H1 (cell line): ENCODE measurements at regions not wholly inside any gene's neighbourhood (a gene's known extent, or its start where the extent isn't known, plus 50 kb on each side); places are given as distances from the start of the nearest gene placed in this dataset.

ENCODE experiments used
- CTCF ChIA-PET: fragments of 300-600 bp; sonication (Branson Sonifier 250); formaldehyde crosslinking; loops from one replicate; lab custom pipeline; 2021; ENCODE audit not compliant: partially characterized antibody; lab: Charles Lee
- POLR2A ChIA-PET: fragments of 300-600 bp; sonication (Branson Sonifier 250); formaldehyde crosslinking; loops from one replicate; lab custom pipeline; 2021; ENCODE audit warnings: inconsistent platforms; ENCODE audit not compliant: partially characterized antibody; lab: Charles Lee
- DNase-seq, 2 experiments: peaks; one replicate each; pipeline versions ENCODE4 v3.0.0 to v3.0.0-alpha.2; 2010 to 2022; ENCODE audit warnings: low spot score in 2 of 2, low read depth in 1 of 2, mixed read lengths in 1 of 2
- FAIRE-seq: peaks from 2 replicates; lab custom pipeline; 2011; peaks lifted over from hg19 to GRCh38; lab: Jason Lieb, UNC
- H2AFZ ChIP-seq: 2 replicates; pipeline ENCODE4 v1.8.1; 2012; ENCODE audit warnings: low read length, inconsistent platforms
- H2AK5ac ChIP-seq: 2 replicates; pipeline ENCODE4 v1.6.1; 2013; ENCODE audit warnings: low read depth, low read length
- H2BK120ac ChIP-seq: replicated peaks from 2 replicates; pipeline ENCODE3; 2013; ENCODE audit warnings: low read depth, low read length, inconsistent platforms
- H2BK12ac ChIP-seq: 2 replicates; pipeline ENCODE4 v1.6.1; 2013; ENCODE audit warnings: low read depth, low read length
- H2BK15ac ChIP-seq: 2 replicates; pipeline ENCODE4 v1.6.1; 2013; ENCODE audit warnings: low read length
- H2BK20ac ChIP-seq: 2 replicates; pipeline ENCODE4 v1.6.1; 2013; ENCODE audit warnings: low read length
- H2BK5ac ChIP-seq: 2 replicates; pipeline ENCODE4 v1.6.1; 2013; ENCODE audit warnings: low read depth, low read length
- H3K14ac ChIP-seq: 2 replicates; pipeline ENCODE4 v1.6.1; 2013; ENCODE audit warnings: inconsistent platforms; ENCODE audit not compliant: insufficient read length
- H3K18ac ChIP-seq: 2 replicates; pipeline ENCODE4 v1.6.1; 2013; ENCODE audit warnings: low read length; ENCODE audit errors: extremely low read depth
- H3K23ac ChIP-seq: 2 replicates; pipeline ENCODE4 v1.6.1; 2013; ENCODE audit warnings: inconsistent platforms; ENCODE audit not compliant: insufficient read length
- H3K23me2 ChIP-seq: 2 replicates; pipeline ENCODE4 v1.6.1; 2013; ENCODE audit warnings: low read depth, low read length
- H3K27ac ChIP-seq: 2 replicates; pipeline ENCODE4 v1.6.1; 2011; ENCODE audit warnings: low read depth, low read length, inconsistent platforms
- H3K27me3 ChIP-seq, 4 experiments: replicated peaks in 1 of 4; 1 replicate in 1 of 4; 2 replicates in 3 of 4; pipeline versions ENCODE4 v1.6.1 to v1.8.1; 2011 to 2013; ENCODE audit warnings: low read length in 3 of 4, mild to moderate bottlenecking in 3 of 4, inconsistent platforms in 2 of 4, mixed read lengths in 2 of 4, moderate library complexity in 1 of 4; ENCODE audit not compliant: control insufficient read depth in 3 of 4, insufficient read depth in 3 of 4; ENCODE audit errors: extremely low read depth in 1 of 4
- H3K36me3 ChIP-seq, 4 experiments: 2 replicates each; pipeline versions ENCODE4 v1.6.1 to v1.8.1; 2011 to 2013; ENCODE audit warnings: mild to moderate bottlenecking in 4 of 4, low read length in 3 of 4, moderate library complexity in 2 of 4, control low read depth in 1 of 4, inconsistent platforms in 1 of 4; ENCODE audit not compliant: insufficient read depth in 4 of 4, control insufficient read depth in 2 of 4
- H3K4ac ChIP-seq: replicated peaks from 2 replicates; pipeline ENCODE3; 2013; ENCODE audit warnings: low read length, low read depth, mixed read lengths, inconsistent platforms; ENCODE audit not compliant: insufficient read length
- H3K4me1 ChIP-seq, 4 experiments: replicated peaks in 1 of 4; 1 replicate in 1 of 4; 2 replicates in 3 of 4; pipeline versions ENCODE4 v1.6.1 to v1.8.1; 2011 to 2013; ENCODE audit warnings: low read length in 3 of 4, inconsistent platforms in 2 of 4, mixed read lengths in 1 of 4; ENCODE audit not compliant: insufficient read depth in 4 of 4, control insufficient read depth in 3 of 4
- H3K4me2 ChIP-seq, 2 experiments: 2 replicates each; pipeline versions ENCODE4 v1.6.1 to v1.8.1; 2011 to 2013; ENCODE audit warnings: low read depth in 2 of 2, low read length in 2 of 2, control low read depth in 1 of 2, inconsistent platforms in 1 of 2, mild to moderate bottlenecking in 1 of 2; ENCODE audit not compliant: insufficient read depth in 1 of 2
- H3K4me3 ChIP-seq, 4 experiments: fragments of 200-600, 300-600 bp in 1 of 4; sonication (generic), shearing (Covaris generic), sonication (Bioruptor Twin) in 1 of 4; 2 replicates each; pipeline versions ENCODE4 v1.5.1 to v1.8.1; 2011 to 2016; ENCODE audit warnings: low read length in 4 of 4, low read depth in 3 of 4, control low read depth in 2 of 4, inconsistent platforms in 2 of 4, mild to moderate bottlenecking in 2 of 4, mixed read lengths in 1 of 4, moderate library complexity in 1 of 4; ENCODE audit not compliant: insufficient read depth in 2 of 4; ENCODE audit errors: extremely low read depth in 1 of 4
- H3K56ac ChIP-seq: replicated peaks from 2 replicates; pipeline ENCODE3; 2013; ENCODE audit warnings: low read depth, mild to moderate bottlenecking, mixed read lengths, low read length, inconsistent platforms; ENCODE audit not compliant: insufficient read length
- H3K79me1 ChIP-seq: 2 replicates; pipeline ENCODE4 v1.6.1; 2013; ENCODE audit warnings: low read depth, low read length, control low read depth
- H3K79me2 ChIP-seq, 2 experiments: 2 replicates each; pipeline versions ENCODE4 v1.6.1 to v1.8.1; 2012 to 2013; ENCODE audit warnings: low read length in 2 of 2, mild to moderate bottlenecking in 2 of 2, inconsistent platforms in 1 of 2; ENCODE audit not compliant: insufficient read depth in 2 of 2, control insufficient read depth in 1 of 2
- H3K9ac ChIP-seq, 4 experiments: replicated peaks in 1 of 4; 1 replicate in 1 of 4; 2 replicates in 3 of 4; pipeline versions ENCODE4 v1.6.1 to v1.8.1; 2011 to 2013; ENCODE audit warnings: low read depth in 3 of 4, low read length in 3 of 4, control low read depth in 2 of 4, mild to moderate bottlenecking in 2 of 4, moderate library complexity in 2 of 4, inconsistent platforms in 1 of 4; ENCODE audit errors: extremely low read depth in 1 of 4
- H3K9me3 ChIP-seq, 2 experiments: 2 replicates each; pipeline versions ENCODE4 v1.6.1 to v1.8.1; 2012 to 2013; ENCODE audit warnings: mild to moderate bottlenecking in 2 of 2, moderate library complexity in 2 of 2, control low read depth in 1 of 2, inconsistent platforms in 1 of 2, low read depth in 1 of 2, low read length in 1 of 2, mixed read lengths in 1 of 2; ENCODE audit not compliant: insufficient read depth in 2 of 2
- H4K20me1 ChIP-seq, 2 experiments: replicated peaks in 1 of 2; 2 replicates each; pipeline versions ENCODE3 to v1.8.1; 2011 to 2013; ENCODE audit warnings: inconsistent platforms in 2 of 2, low read length in 2 of 2, mild to moderate bottlenecking in 1 of 2; ENCODE audit not compliant: insufficient read depth in 2 of 2, control insufficient read depth in 1 of 2
- H4K5ac ChIP-seq: 2 replicates; pipeline ENCODE4 v1.6.1; 2013; ENCODE audit warnings: low read length, low read depth, mixed read lengths, inconsistent platforms; ENCODE audit not compliant: insufficient read length
- H4K8ac ChIP-seq: 2 replicates; pipeline ENCODE4 v1.8.0; 2013; ENCODE audit warnings: mild to moderate bottlenecking, moderate library complexity, low read length, inconsistent platforms; ENCODE audit not compliant: insufficient read depth; ENCODE audit errors: extremely low read depth
- H4K91ac ChIP-seq: replicated peaks from 2 replicates; pipeline ENCODE3; 2013; ENCODE audit warnings: low read length, mixed read lengths, inconsistent platforms; ENCODE audit not compliant: insufficient read length
- BACH1 ChIP-seq: IDR thresholded peaks from 2 replicates; pipeline ENCODE4 v1.6.1; 2012; ENCODE audit warnings: low read length, improper control_type of control experiment
- CHD2 ChIP-seq: IDR thresholded peaks from 2 replicates; pipeline ENCODE4 v1.6.1; 2012; ENCODE audit warnings: low read length, improper control_type of control experiment
- EZH2 ChIP-seq: fragments of 200-600 bp; sonication (generic); IDR thresholded peaks from 2 replicates; pipeline ENCODE4 v1.7.1; 2012; ENCODE audit warnings: low read depth, mild to moderate bottlenecking, moderate library complexity, low read length, inconsistent platforms; ENCODE audit not compliant: severe bottlenecking
- FOSL1 ChIP-seq: IDR thresholded peaks from 2 replicates; pipeline ENCODE4 v1.6.1; 2011; ENCODE audit warnings: mild to moderate bottlenecking, low read depth, low read length, moderate library complexity; ENCODE audit not compliant: insufficient read depth
- GABPA ChIP-seq: IDR thresholded peaks from 2 replicates; pipeline ENCODE4 v1.6.1; 2011; ENCODE audit warnings: mild to moderate bottlenecking, low read length, moderate library complexity, borderline replicate concordance; ENCODE audit not compliant: insufficient read depth
- HDAC6 ChIP-seq: IDR thresholded peaks from one replicate; pipeline ENCODE4 v1.7.1; 2012; ENCODE audit warnings: low read depth, mild to moderate bottlenecking, inconsistent platforms, low read length, moderate library complexity
- MAFK ChIP-seq: IDR thresholded peaks from 2 replicates; pipeline ENCODE4 v1.6.1; 2012; ENCODE audit warnings: low read depth, mild to moderate bottlenecking, improper control_type of control experiment, low read length
- RAD21 ChIP-seq, 2 experiments: IDR thresholded peaks in 1 of 2; conservative IDR thresholded peaks in 1 of 2; 2 replicates each; pipeline ENCODE4 v1.6.1; 2011; ENCODE audit warnings: low read depth in 2 of 2, low read length in 2 of 2, improper control_type of control experiment in 1 of 2, inconsistent platforms in 1 of 2, mild to moderate bottlenecking in 1 of 2, moderate library complexity in 1 of 2
- RNF2 ChIP-seq: fragments of 200-900, 300-1000 bp; sonication (generic); IDR thresholded peaks from 2 replicates; pipeline ENCODE4 v1.7.1; 2016; ENCODE audit warnings: borderline replicate concordance, low read depth, mild to moderate bottlenecking, antibody characterized with exemption, low read length; ENCODE audit not compliant: poor library complexity, severe bottlenecking; ENCODE audit errors: missing control alignments
- SIRT6 ChIP-seq: IDR thresholded peaks from one replicate; pipeline ENCODE4 v1.7.1; 2012; ENCODE audit warnings: low read length, inconsistent platforms
- SIX5 ChIP-seq: IDR thresholded peaks from 2 replicates; pipeline ENCODE4 v1.6.1; 2011; ENCODE audit warnings: mild to moderate bottlenecking, low read depth, low read length
- SUZ12 ChIP-seq: fragments of 200-600 bp; sonication (generic); IDR thresholded peaks from 2 replicates; pipeline ENCODE4 v1.6.1; 2012; ENCODE audit warnings: mild to moderate bottlenecking, inconsistent platforms, low read length, moderate library complexity, mixed read lengths
- TEAD4 ChIP-seq: IDR thresholded peaks from 2 replicates; pipeline ENCODE4 v1.6.1; 2012; ENCODE audit warnings: low read depth, low read length, inconsistent platforms, mixed read lengths
- WGBS, 2 experiments: shearing (Covaris generic) in 1 of 2; methylation state at CpG; one replicate each; pipeline versions ENCODE4 v1.1.6 to v1.1.7; 2013 to 2015; ENCODE audit warnings: low lambda C conversion rate in 2 of 2, mixed read lengths in 2 of 2, inconsistent platforms in 1 of 2, low coverage in 1 of 2, missing lambda C conversion rate in 1 of 2; ENCODE audit not compliant: insufficient replicate concordance in 2 of 2, insufficient coverage in 1 of 2, insufficient read length in 1 of 2; ENCODE audit errors: extremely low coverage in 1 of 2, missing lambda C conversion rate in 1 of 2; 5-methylcytosine and 5-hydroxymethylcytosine counted together
- TF ChIP-seq, protein P1 (sequence below): IDR thresholded peaks from 2 replicates; pipeline ENCODE4 v1.6.1; 2011; ENCODE audit warnings: low read depth, mild to moderate bottlenecking, low read length; ENCODE audit not compliant: insufficient read depth

DNA sequence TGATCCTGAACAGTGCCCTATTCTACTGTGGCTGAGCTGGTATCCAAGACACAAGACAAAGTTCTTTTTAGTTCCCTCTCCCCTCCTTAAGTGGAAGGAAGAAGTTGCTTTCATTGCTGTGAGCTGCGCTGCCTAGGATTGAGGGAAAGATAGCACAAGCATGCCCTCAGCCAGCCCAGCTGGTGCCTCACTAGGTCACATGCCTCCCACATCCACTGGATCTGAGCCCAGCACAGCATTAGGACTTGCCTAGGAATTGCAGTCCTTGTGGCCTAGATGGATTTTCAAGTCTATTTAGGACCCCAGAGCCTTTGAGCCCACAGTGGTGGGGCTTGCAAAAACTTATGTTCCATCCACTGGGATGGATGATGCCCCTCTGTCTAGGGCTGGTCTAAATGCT, 214.2 kb downstream of the ZNF248 start:
- H3K9me3 ChIP-seq, result peaks cover 49 to 64% of the 10 kb centered on the region in 2 experiments
- no peak for TF ChIP-seq CHD2
- TF ChIP-seq SIX5, result no peak
- no peak for TF ChIP-seq SIRT6
- no peak for TF ChIP-seq BACH1
- TF ChIP-seq, protein P1, sequence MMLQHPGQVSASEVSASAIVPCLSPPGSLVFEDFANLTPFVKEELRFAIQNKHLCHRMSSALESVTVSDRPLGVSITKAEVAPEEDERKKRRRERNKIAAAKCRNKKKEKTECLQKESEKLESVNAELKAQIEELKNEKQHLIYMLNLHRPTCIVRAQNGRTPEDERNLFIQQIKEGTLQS, result no peak
- no peak for TF ChIP-seq HDAC6
- TF ChIP-seq TEAD4, result no peak
- TF ChIP-seq RNF2, result no peak
- no peak for TF ChIP-seq SUZ12
- TF ChIP-seq GABPA, result no peak
- no peak for TF ChIP-seq RAD21 (IDR thresholded peaks at IDR 0.05 in 1 of 2, conservative IDR thresholded peaks at IDR 0.05 in 1 of 2; ENCODE audit: low read depth in 2 of 2, low read length in 2 of 2)
- TF ChIP-seq EZH2, result no peak
- no peak for TF ChIP-seq FOSL1
- TF ChIP-seq MAFK, result no peak

More for the DNA sequence above, 214.2 kb downstream of the ZNF248 start:
- no peak overlapping the region for H2BK120ac ChIP-seq
- no peak overlapping the region for H2AFZ ChIP-seq
- H3K18ac ChIP-seq, result no peak overlapping the region
- H3K27ac ChIP-seq, result no peak overlapping the region
- H2BK15ac ChIP-seq, result no peak overlapping the region
- H3K56ac ChIP-seq, result no peak overlapping the region
- no peak overlapping the region for H2BK5ac ChIP-seq
- no peak overlapping the region for H4K8ac ChIP-seq
- H3K23me2 ChIP-seq, result no peaks in the 10 kb centered on the region
- FAIRE-seq (no peak), DNase-seq (no peak)
- no peak overlapping the region for H2AK5ac ChIP-seq
- no peak overlapping the region for H4K91ac ChIP-seq
- H3K23ac ChIP-seq, result no peak overlapping the region
- H3K14ac ChIP-seq, result no peak overlapping the region
- ChIA-PET CTCF (no interaction called here), POLR2A (no interaction called here)
- H3K4me2 ChIP-seq, result no peak overlapping the region
- H3K79me2 ChIP-seq, result no peaks in the 10 kb centered on the region
- H3K79me1 ChIP-seq, result no peaks in the 10 kb centered on the region
- no peak overlapping the region for H2BK20ac ChIP-seq
- no peaks in the 10 kb centered on the region for H3K36me3 ChIP-seq
- H4K20me1 ChIP-seq, result no peaks in the 10 kb centered on the region
- H3K9ac ChIP-seq, result no peak overlapping the region
- H2BK12ac ChIP-seq, result no peak overlapping the region
- no peaks in the 10 kb centered on the region for H3K27me3 ChIP-seq
- no peak overlapping the region for H4K5ac ChIP-seq
- no peak overlapping the region for H3K4me3 ChIP-seq
- no CpG with 5 or more reads among the region's 1 CpG for WGBS, 2 experiments
- no peaks in the 10 kb centered on the region for H3K4me1 ChIP-seq
- H3K4ac ChIP-seq, result no peak overlapping the region
